Gastrocnemius medialis (tissue), 4 donors: ENCODE measurements at regions not wholly inside any gene's neighbourhood (a gene's known extent, or its start where the extent isn't known, plus 50 kb on each side); places are given as distances from the start of the nearest gene placed in this dataset.
"Not testable (repeated sequence)": the region's sequence is repeated elsewhere in the genome, so short reads cannot be mapped to it uniquely, and the experiment has no call there.

ENCODE experiments used
- POLR2A ChIP-seq, 2 donors: fragments of 450-650 bp; IDR thresholded peaks; one replicate each; pipeline ENCODE4 v1.6.1; 2017; ENCODE audit warnings: antibody characterized with exemption in 2 of 2, mild to moderate bottlenecking in 2 of 2, moderate library complexity in 2 of 2
- TF ChIP-seq, protein P1 (sequence below), 5 experiments: fragments of 450-650 bp in 3 of 5; fragments of 200-600 bp in 2 of 5; sonication (generic) in 2 of 5; IDR thresholded peaks in 4 of 5; conservative IDR thresholded peaks in 1 of 5; 1 replicate in 4 of 5; 2 replicates in 1 of 5; pipeline ENCODE4 v1.5.1; 2016 to 2019; ENCODE audit warnings: antibody characterized with exemption in 5 of 5, mild to moderate bottlenecking in 3 of 5, moderate library complexity in 3 of 5

DNA sequence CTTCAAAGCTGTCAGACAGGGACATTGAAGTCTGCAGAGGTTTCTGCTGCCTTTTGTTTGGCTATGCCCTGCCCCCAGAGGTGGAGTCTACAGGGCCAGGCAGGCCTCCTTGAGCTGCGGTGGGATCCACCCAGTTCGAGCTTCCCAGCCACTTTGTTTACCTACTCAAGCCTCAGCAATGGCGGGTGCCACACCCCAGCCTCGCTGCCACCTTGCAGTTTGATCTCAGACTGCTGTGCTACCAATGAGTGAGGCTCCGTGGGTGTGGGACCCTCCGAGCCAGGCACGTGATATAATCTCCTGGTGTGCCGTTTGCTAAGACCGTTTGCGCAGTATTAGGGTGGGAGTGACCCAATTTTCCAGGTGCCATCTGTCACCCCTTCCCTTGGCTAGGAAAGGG, 320.1 kb upstream of the STXBP6 start:
- TF ChIP-seq, protein P1, sequence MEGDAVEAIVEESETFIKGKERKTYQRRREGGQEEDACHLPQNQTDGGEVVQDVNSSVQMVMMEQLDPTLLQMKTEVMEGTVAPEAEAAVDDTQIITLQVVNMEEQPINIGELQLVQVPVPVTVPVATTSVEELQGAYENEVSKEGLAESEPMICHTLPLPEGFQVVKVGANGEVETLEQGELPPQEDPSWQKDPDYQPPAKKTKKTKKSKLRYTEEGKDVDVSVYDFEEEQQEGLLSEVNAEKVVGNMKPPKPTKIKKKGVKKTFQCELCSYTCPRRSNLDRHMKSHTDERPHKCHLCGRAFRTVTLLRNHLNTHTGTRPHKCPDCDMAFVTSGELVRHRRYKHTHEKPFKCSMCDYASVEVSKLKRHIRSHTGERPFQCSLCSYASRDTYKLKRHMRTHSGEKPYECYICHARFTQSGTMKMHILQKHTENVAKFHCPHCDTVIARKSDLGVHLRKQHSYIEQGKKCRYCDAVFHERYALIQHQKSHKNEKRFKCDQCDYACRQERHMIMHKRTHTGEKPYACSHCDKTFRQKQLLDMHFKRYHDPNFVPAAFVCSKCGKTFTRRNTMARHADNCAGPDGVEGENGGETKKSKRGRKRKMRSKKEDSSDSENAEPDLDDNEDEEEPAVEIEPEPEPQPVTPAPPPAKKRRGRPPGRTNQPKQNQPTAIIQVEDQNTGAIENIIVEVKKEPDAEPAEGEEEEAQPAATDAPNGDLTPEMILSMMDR (IDR thresholded peaks at IDR 0.05 in 4 of 5, conservative IDR thresholded peaks at IDR 0.05 in 1 of 5) = not testable (repeated sequence)
- TF ChIP-seq POLR2A (IDR thresholded peaks at IDR 0.05) = not testable (repeated sequence)
